DND-41 (cell line): ENCODE measurements at regions not wholly inside any gene's neighbourhood (a gene's known extent, or its start where the extent isn't known, plus 50 kb on each side); places are given as distances from the start of the nearest gene placed in this dataset.

Experiments used
- ATAC-seq: fragments of 200-7000 bp; cut with Tn5 transposase; 3 replicates; pipeline ENCODE4 v1.9.1; 2021; ENCODE audit warnings: low read depth; ENCODE audit not compliant: insufficient read depth
- DNase-seq: peaks from one replicate; pipeline ENCODE4 v3.0.0-alpha.2; 2020
- H2AFZ ChIP-seq: 2 replicates; pipeline ENCODE4 v1.6.0; 2012; ENCODE audit warnings: low read depth, low read length
- H3K27ac ChIP-seq: 2 replicates; pipeline ENCODE4 v1.5.1; 2012; ENCODE audit warnings: low read length, inconsistent platforms
- H3K27me3 ChIP-seq: fragments of 200-600 bp; sonication (generic); 2 replicates; pipeline ENCODE4 v1.6.0; 2012; ENCODE audit warnings: low read length, mild to moderate bottlenecking, inconsistent platforms; ENCODE audit not compliant: insufficient read depth, poor library complexity
- H3K36me3 ChIP-seq: 2 replicates; pipeline ENCODE4 v1.5.1; 2012; ENCODE audit warnings: low read length, inconsistent platforms; ENCODE audit not compliant: insufficient read depth
- H3K4me1 ChIP-seq: 2 replicates; pipeline ENCODE4 v1.5.1; 2012; ENCODE audit warnings: mild to moderate bottlenecking, low read length; ENCODE audit not compliant: insufficient read depth
- H3K4me2 ChIP-seq: 2 replicates; pipeline ENCODE4 v1.6.0; 2012; ENCODE audit warnings: mild to moderate bottlenecking, moderate library complexity, low read length, inconsistent platforms; ENCODE audit not compliant: insufficient read depth
- H3K4me3 ChIP-seq, 2 experiments: fragments of 200-600 bp in 1 of 2; shearing (Covaris generic) in 1 of 2; 2 replicates each; pipeline ENCODE4 v1.5.1; 2012 to 2016; ENCODE audit warnings: inconsistent platforms in 2 of 2, low read length in 2 of 2, mild to moderate bottlenecking in 2 of 2, low read depth in 1 of 2, moderate library complexity in 1 of 2
- H3K79me2 ChIP-seq: 2 replicates; pipeline ENCODE4 v1.6.0; 2012; ENCODE audit warnings: low read length, inconsistent platforms; ENCODE audit not compliant: insufficient read depth
- H3K9ac ChIP-seq: 2 replicates; pipeline ENCODE4 v1.6.0; 2012; ENCODE audit warnings: low read depth, mild to moderate bottlenecking, inconsistent platforms, low read length, moderate library complexity
- H3K9me3 ChIP-seq: 2 replicates; pipeline ENCODE4 v1.5.1; 2012; ENCODE audit warnings: low read length, moderate library complexity, mild to moderate bottlenecking, inconsistent platforms; ENCODE audit not compliant: insufficient read depth, severe bottlenecking
- H4K20me1 ChIP-seq: 2 replicates; pipeline ENCODE4 v1.6.0; 2012; ENCODE audit warnings: low read length; ENCODE audit not compliant: insufficient read depth
- EZH2 ChIP-seq: IDR thresholded peaks from 3 replicates; pipeline ENCODE4 v1.6.1; 2012; ENCODE audit warnings: borderline replicate concordance, low read depth, mild to moderate bottlenecking, moderate library complexity, low read length, inconsistent platforms; ENCODE audit not compliant: severe bottlenecking
- TF ChIP-seq, protein P1 (sequence below): IDR thresholded peaks from 2 replicates; pipeline ENCODE4 v1.5.1; 2012; ENCODE audit warnings: borderline replicate concordance, low read length, moderate library complexity, mild to moderate bottlenecking; ENCODE audit not compliant: poor library complexity, severe bottlenecking; ENCODE audit errors: extremely low read depth

- Histone ChIP-seq H3K9me3 (no peaks in the 10 kb centered on the region), H3K4me1 (no peaks in the 10 kb centered on the region), H3K4me2 (no peak overlapping the region), H4K20me1 (no peaks in the 10 kb centered on the region), H3K36me3 (no peaks in the 10 kb centered on the region), H3K79me2 (no peaks in the 10 kb centered on the region), H3K9ac (no peak overlapping the region), H3K27me3 (no peaks in the 10 kb centered on the region), H3K4me3 (no peak overlapping the region), H3K27ac (no peak overlapping the region), H2AFZ (no peak overlapping the region)
- TF ChIP-seq EZH2, result no peak
- TF ChIP-seq, protein P1, sequence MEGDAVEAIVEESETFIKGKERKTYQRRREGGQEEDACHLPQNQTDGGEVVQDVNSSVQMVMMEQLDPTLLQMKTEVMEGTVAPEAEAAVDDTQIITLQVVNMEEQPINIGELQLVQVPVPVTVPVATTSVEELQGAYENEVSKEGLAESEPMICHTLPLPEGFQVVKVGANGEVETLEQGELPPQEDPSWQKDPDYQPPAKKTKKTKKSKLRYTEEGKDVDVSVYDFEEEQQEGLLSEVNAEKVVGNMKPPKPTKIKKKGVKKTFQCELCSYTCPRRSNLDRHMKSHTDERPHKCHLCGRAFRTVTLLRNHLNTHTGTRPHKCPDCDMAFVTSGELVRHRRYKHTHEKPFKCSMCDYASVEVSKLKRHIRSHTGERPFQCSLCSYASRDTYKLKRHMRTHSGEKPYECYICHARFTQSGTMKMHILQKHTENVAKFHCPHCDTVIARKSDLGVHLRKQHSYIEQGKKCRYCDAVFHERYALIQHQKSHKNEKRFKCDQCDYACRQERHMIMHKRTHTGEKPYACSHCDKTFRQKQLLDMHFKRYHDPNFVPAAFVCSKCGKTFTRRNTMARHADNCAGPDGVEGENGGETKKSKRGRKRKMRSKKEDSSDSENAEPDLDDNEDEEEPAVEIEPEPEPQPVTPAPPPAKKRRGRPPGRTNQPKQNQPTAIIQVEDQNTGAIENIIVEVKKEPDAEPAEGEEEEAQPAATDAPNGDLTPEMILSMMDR, result no peak
- no peak for DNase-seq
- no peak for ATAC-seq
Observed at GRCh38 chr5:75993183-75993582, 90.0 kb upstream of the SV2C start.

- H3K9me3 ChIP-seq, result no peaks in the 10 kb centered on the region
- no peak overlapping the region for H3K27ac ChIP-seq
- no peaks in the 10 kb centered on the region for H3K36me3 ChIP-seq
- no peak for TF ChIP-seq EZH2
- TF ChIP-seq, protein P1, result no peak
- ATAC-seq (no peak), DNase-seq (no peak)
- no peaks in the 10 kb centered on the region for H4K20me1 ChIP-seq
- H3K4me3 ChIP-seq, result no peak overlapping the region
- H3K4me1 ChIP-seq, result no peaks in the 10 kb centered on the region
- no peak overlapping the region for H2AFZ ChIP-seq
- no peaks in the 10 kb centered on the region for H3K79me2 ChIP-seq
- H3K9ac ChIP-seq, result no peak overlapping the region
- no peaks in the 10 kb centered on the region for H3K27me3 ChIP-seq
- H3K4me2 ChIP-seq, result no peak overlapping the region
Observed at GRCh38 chr5:75992753-75993152, 90.4 kb upstream of the SV2C start.

GRCh38 chr5:75985077-75985476, 98.1 kb upstream of the SV2C start:
- ATAC-seq (no peak), DNase-seq (no peak)
- no peaks in the 10 kb centered on the region for H3K9me3 ChIP-seq
- H3K27ac ChIP-seq, result no peak overlapping the region
- H3K9ac ChIP-seq, result no peak overlapping the region
- no peaks in the 10 kb centered on the region for H3K36me3 ChIP-seq
- H3K4me3 ChIP-seq, result no peak overlapping the region
- no peaks in the 10 kb centered on the region for H3K79me2 ChIP-seq
- no peaks in the 10 kb centered on the region for H4K20me1 ChIP-seq
- H2AFZ ChIP-seq, result no peak overlapping the region
- H3K27me3 ChIP-seq, result no peaks in the 10 kb centered on the region
- no peaks in the 10 kb centered on the region for H3K4me1 ChIP-seq
- TF ChIP-seq EZH2, result no peak
- TF ChIP-seq, protein P1, result no peak
- H3K4me2 ChIP-seq, result no peak overlapping the region

DNA sequence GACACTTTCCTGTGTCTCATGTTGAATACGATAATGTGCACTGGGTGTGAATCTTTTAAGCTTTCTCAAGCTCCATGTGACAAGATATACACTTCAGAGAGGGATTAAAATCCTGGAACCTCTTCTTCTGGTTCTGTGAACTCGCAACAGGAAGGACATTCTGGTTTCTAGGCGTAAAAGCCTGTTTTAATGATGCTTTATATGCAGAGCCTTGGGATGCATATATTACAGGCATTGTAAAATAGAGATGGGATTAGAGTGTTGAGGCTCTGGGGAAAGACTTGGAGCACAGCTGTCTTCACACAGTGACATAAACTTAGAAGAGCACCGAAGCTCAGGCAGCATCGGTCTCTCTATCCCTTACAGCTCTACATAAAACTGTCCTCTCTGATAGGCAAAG, 107.7 kb upstream of the SV2C start:
- no peak for DNase-seq

More for the DNA sequence above, 107.7 kb upstream of the SV2C start:
- no peaks in the 10 kb centered on the region for H3K4me1 ChIP-seq
- H3K36me3 ChIP-seq, result no peaks in the 10 kb centered on the region
- H3K27ac ChIP-seq, result no peak overlapping the region
- H3K4me2 ChIP-seq, result no peak overlapping the region
- TF ChIP-seq EZH2, result no peak
- TF ChIP-seq, protein P1, result no peak
- no peaks in the 10 kb centered on the region for H3K9me3 ChIP-seq
- no peak for ATAC-seq
- no peaks in the 10 kb centered on the region for H4K20me1 ChIP-seq
- no peaks in the 10 kb centered on the region for H3K27me3 ChIP-seq
- no peak overlapping the region for H2AFZ ChIP-seq
- no peaks in the 10 kb centered on the region for H3K79me2 ChIP-seq
- no peak overlapping the region for H3K9ac ChIP-seq
- H3K4me3 ChIP-seq, result no peak overlapping the region
